ENCODE measurements at regions not wholly inside any gene's neighbourhood (a gene's known extent, or its start where the extent isn't known, plus 50 kb on each side); places are given as distances from the start of the nearest gene placed in this dataset.

GRCh38 chr1:17966341-17966740, 141.3 kb upstream of the IGSF21 start:
- DNase-seq (ENCODE audit: low read depth in 1 of 2, low spot score in 1 of 2) = no peak
- H3K27me3 ChIP-seq (ENCODE audit: insufficient read depth, poor library complexity, severe bottlenecking) = no peaks in the 10 kb centered on the region
- no peak overlapping the region for H3K4me3 ChIP-seq (replicated peaks; ENCODE audit: insufficient read depth, low read length)
- no peak for TF ChIP-seq POLR2AphosphoS5 (IDR thresholded peaks at IDR 0.05; ENCODE audit: low read depth)
- TF ChIP-seq REST (IDR thresholded peaks at IDR 0.05; ENCODE audit: insufficient replicate concordance, low read depth) = no peak
- TF ChIP-seq, protein P1, sequence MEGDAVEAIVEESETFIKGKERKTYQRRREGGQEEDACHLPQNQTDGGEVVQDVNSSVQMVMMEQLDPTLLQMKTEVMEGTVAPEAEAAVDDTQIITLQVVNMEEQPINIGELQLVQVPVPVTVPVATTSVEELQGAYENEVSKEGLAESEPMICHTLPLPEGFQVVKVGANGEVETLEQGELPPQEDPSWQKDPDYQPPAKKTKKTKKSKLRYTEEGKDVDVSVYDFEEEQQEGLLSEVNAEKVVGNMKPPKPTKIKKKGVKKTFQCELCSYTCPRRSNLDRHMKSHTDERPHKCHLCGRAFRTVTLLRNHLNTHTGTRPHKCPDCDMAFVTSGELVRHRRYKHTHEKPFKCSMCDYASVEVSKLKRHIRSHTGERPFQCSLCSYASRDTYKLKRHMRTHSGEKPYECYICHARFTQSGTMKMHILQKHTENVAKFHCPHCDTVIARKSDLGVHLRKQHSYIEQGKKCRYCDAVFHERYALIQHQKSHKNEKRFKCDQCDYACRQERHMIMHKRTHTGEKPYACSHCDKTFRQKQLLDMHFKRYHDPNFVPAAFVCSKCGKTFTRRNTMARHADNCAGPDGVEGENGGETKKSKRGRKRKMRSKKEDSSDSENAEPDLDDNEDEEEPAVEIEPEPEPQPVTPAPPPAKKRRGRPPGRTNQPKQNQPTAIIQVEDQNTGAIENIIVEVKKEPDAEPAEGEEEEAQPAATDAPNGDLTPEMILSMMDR (IDR thresholded peaks at IDR 0.05; ENCODE audit: insufficient read depth, low read length) = no peak
- no peak for TF ChIP-seq SPI1 (IDR thresholded peaks at IDR 0.05; ENCODE audit: borderline replicate concordance, low read depth)
- no peak for TF ChIP-seq GABPA (IDR thresholded peaks at IDR 0.05; ENCODE audit: low read depth)
- no peak overlapping the region for H3K27ac ChIP-seq (replicated peaks)

DNA sequence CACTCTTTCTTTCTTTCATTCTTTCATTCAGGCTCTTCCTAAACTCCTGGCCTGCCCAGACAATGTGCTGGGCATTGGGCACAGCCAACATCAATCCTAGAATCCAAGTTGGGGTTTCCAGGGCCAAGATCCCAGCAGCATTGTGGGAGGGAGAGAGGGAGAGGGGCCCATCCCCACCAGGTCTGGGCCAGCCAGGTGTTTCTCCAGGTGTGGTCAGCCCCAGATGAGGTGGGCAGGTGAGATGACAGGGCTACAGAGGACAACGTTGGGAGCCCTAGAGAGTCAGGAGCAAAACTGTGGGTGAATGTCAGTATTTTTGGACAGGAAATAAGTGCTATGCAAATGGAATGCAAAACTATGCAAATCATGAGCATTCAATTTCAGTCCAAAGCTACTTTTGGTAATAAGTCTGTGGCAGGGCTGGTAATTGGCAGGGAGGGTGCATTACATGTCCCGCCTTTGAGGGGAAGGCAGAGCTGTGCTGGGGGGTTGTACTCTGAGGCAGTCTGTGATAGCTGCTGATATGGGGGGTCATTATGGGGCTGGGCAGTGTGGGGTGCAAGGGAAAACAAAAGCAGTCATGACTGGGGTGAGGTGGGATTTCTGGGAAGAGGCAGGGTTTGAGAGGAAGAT, 139.9 kb upstream of the IGSF21 start:
- no peak for DNase-seq (ENCODE audit: low read depth in 1 of 2, low spot score in 1 of 2)

GRCh38 chr1:17970757-17971156, 136.8 kb upstream of the IGSF21 start:
- Histone ChIP-seq H3K27me3 (ENCODE audit: insufficient read depth, poor library complexity, severe bottlenecking) (no peaks in the 10 kb centered on the region), H3K27ac (replicated peaks) (no peak overlapping the region), H3K4me3 (replicated peaks; ENCODE audit: insufficient read depth, low read length) (no peak overlapping the region)
- no peak for DNase-seq (ENCODE audit: low read depth in 1 of 2, low spot score in 1 of 2)
- no peak for TF ChIP-seq REST (IDR thresholded peaks at IDR 0.05; ENCODE audit: insufficient replicate concordance, low read depth)
- TF ChIP-seq, protein P1 (IDR thresholded peaks at IDR 0.05; ENCODE audit: insufficient read depth, low read length) = no peak

More for the DNA sequence above, 139.9 kb upstream of the IGSF21 start:
- TF ChIP-seq POLR2AphosphoS5 (IDR thresholded peaks at IDR 0.05; ENCODE audit: low read depth) (no peak), GABPA (IDR thresholded peaks at IDR 0.05; ENCODE audit: low read depth) (no peak), REST (IDR thresholded peaks at IDR 0.05; ENCODE audit: insufficient replicate concordance, low read depth) (no peak), SPI1 (IDR thresholded peaks at IDR 0.05; ENCODE audit: borderline replicate concordance, low read depth) (no peak)
- TF ChIP-seq, protein P1 (IDR thresholded peaks at IDR 0.05; ENCODE audit: insufficient read depth, low read length) = no peak
- no peak overlapping the region for H3K4me3 ChIP-seq (replicated peaks; ENCODE audit: insufficient read depth, low read length)
- no peak overlapping the region for H3K27ac ChIP-seq (replicated peaks)
- no peaks in the 10 kb centered on the region for H3K27me3 ChIP-seq (ENCODE audit: insufficient read depth, poor library complexity, severe bottlenecking)
